Nucleus accumbens (tissue), 56 donors: ENCODE measurements at regions not wholly inside any gene's neighbourhood (a gene's known extent, or its start where the extent isn't known, plus 50 kb on each side); places are given as distances from the start of the nearest gene placed in this dataset.

ENCODE experiments used
- DNase-seq, 56 donors: peaks; one replicate each; lab custom pipeline; 2025; lab: John Stamatoyannopoulos, UW

- no peak for DNase-seq
Measured at GRCh38 chr4:35644591-35644990, 599.7 kb downstream of the ARAP2 start.

GRCh38 chr4:35649011-35649410 is 595.3 kb downstream of the ARAP2 start:
- no peak for DNase-seq

DNA sequence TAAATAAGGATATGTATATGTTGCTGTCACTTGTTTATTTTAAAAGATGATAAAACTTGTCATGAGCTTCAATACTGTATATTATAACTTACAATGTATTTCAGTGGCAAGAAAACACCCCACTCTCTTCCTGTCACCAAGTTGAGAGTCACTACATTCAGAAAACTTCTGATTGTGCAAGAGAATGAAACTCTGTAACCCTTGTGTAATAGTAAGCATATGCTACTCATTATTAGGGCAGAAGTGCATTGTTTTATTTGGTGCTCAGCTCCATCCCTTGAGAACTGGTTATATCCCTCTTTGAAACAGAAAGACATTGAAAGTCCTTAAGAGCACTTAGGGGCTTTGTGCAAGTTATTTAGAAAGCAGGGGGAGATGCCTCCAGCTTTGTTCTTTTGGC is 594.5 kb downstream of the ARAP2 start:
- DNase-seq, result no peak

DNA sequence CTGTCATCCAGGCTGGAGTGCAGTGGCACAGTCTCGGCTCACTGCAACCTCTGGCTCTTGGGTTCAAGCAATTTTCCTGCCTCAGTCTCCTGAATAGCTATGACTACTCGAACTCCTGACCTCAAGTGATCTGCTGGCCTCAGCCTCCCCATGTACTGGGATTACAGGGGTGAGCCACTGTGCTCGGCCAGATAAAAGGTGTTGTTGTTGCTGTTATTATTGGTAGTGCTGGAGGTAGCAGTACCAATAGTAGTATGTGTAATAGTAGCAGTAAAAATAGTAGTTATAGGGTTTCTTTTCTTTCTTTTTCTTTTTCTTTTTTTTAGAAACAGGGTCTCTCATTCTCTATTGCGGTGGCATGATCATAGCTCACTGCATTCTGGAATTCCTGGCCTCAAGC is 592.1 kb downstream of the ARAP2 start:
- DNase-seq, result no peak

GRCh38 chr4:35653451-35653850 is 590.9 kb downstream of the ARAP2 start:
- no peak for DNase-seq

- no peak for DNase-seq
Measured at GRCh38 chr4:35673137-35673536, 571.2 kb downstream of the ARAP2 start.

DNA sequence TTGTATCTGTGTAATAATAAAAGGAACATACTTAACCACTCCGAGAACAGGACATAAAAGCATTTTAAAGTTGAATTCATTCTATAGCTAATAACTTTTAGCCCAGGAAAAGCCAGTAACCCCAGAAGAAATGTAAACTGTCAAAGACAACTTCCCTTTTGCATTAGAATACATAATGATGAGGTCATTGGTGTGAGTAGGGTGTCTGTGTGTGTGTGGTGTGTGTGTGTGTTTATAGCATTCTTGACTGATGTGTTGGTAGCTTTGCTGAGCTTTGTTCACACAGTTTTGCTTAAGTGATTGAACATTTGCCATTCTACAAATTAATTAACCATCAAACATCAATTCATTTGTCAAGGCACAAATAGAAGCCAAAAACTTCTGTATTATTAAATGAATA is 559.6 kb downstream of the ARAP2 start:
- DNase-seq, result no peak

DNA sequence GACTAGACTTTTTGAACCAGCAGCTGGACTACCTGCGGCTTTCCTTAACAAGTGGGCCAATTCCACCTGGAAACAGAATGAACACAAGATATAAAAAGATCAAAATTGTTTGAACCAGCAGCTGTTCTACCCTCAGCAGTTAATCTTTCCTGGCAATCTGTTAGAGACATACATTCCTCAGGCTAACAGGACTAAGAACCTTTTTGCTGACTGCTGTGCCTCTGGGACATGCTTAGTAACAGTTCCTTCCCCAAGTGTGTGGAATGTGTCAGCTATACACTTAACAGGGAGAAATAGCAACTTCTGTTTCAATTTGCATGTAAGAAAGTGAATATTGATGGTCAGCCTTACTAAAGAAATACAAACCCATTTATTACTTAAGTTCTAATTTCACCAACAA is 554.4 kb downstream of the ARAP2 start:
- DNase-seq, result no peak

- DNase-seq, result no peak
Measured at GRCh38 chr4:35690271-35690670, 554.0 kb downstream of the ARAP2 start.

- DNase-seq, result no peak
Measured at GRCh38 chr4:35695003-35695402, 549.3 kb downstream of the ARAP2 start.

- DNase-seq, result no peak
Measured at GRCh38 chr4:35695421-35695820, 548.9 kb downstream of the ARAP2 start.

- no peak for DNase-seq
Measured at GRCh38 chr4:35697210-35697736, 547.0 kb downstream of the ARAP2 start.

DNA sequence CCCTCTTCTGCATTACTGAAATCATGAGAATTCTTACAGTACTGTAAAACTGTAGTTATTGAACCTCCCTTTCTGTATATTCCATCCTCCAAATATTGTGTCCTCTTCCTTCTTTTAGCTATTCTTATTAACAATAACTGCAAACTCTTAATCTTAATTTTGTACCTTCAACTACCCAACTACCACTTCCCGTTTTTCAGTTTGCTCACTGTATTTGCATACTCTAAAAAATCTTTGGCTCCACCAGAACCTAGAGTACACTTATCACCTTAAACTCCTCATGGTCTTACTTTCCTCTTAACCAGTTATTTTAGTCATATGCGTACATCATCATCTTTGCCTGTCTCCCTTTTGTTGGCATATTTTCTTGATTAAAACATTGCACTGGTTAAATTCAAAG is 543.7 kb downstream of the ARAP2 start:
- no peak for DNase-seq

DNA sequence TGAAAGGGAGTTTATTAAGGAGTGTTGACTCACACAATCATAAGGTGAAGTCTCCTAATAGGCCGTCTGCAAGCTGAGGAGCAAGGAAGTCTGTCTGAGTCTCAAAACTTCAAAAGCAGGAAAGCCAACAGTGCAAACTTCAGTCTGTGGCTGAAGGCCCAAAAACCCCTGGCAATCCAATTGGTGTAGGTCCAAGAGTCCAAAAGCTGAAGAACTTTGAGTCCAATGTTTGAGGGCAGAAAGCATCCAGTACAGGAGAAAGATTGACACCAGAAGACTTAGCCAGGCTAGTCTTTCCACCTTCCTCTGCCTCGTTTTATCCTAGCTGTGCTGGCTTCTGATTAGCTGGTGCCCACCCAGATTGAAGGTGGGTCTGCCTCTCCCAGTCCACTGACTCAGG is 535.2 kb downstream of the ARAP2 start:
- no peak for DNase-seq

- no peak for DNase-seq
Measured at GRCh38 chr4:35710343-35710742, 534.0 kb downstream of the ARAP2 start.

DNA sequence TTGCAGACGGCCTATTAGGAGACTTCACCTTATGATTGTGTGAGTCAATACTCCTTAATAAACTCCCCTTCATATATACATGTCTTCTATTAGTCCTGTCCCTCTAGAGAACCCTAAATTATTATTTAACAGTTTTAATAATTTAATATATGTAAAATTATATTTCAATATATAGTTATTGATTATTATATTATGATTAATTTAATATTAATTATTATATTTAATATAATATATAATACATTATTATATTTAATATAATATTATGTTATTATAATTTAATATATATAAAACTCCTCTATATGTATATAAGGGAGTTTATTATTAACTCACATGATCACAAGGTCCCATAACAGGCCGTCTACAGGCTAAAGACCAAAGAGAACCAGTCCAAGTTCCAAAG is 533.2 kb downstream of the ARAP2 start:
- DNase-seq, result no peak

- DNase-seq, result no peak
Measured at GRCh38 chr4:35723973-35724372, 520.3 kb downstream of the ARAP2 start.

DNA sequence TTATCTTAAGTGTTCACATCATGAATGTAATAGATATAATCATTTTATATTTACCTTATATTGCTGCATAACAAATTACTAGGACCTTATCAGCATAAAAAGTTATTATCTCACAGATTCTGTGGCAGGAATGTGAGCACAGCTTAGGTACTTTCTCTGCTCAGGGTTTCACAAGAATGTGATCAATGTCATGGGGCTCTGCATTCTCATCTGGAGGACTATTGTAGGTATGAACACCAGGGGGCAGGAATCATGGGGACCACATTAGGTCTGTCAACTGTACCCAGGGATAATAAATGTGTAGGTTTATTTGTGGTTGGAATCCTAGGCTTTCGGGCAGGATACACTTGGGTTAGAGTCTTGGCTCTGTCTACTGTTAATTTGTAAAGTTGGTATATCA is 519.2 kb downstream of the ARAP2 start:
- DNase-seq, result no peak

GRCh38 chr4:35730414-35730813 is 513.9 kb downstream of the ARAP2 start:
- no peak for DNase-seq

DNA sequence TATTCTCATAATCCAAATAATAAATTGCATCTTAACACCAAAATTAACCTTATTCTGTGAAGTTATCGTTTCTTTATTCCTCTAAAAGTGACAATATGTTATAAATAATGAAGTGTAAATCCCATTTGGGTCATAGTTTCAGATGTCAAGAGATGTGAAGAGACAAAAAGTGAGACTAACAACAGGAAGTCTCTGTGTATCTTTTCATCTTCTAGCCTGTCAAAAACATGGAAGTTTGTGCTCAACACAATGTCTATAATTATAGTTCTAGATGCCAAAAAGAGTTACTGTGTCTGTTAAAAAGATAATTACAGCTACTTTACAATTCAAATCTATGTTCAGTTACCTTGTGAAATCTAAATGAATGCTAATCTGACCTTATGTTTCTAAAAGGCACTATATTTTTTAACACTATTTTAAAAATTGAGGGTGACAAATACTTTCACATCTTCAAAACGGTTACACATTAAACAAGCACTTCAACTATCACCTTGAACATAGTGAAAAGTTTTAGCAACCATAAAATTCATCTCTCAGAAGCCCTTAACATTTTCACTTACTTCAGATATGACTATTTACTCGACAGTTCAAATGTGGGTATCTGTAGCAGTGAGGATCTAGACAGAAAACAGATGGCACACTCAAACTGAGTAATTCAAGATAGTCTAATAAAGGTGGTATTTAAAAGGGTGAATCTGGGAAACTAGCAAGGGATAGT is 509.8 kb downstream of the ARAP2 start:
- DNase-seq, result no peak

GRCh38 chr4:35739308-35739707 is 505.0 kb downstream of the ARAP2 start:
- DNase-seq, result no peak

- DNase-seq, result no peak
Measured at GRCh38 chr4:35754047-35754446, 490.3 kb downstream of the ARAP2 start.

DNA sequence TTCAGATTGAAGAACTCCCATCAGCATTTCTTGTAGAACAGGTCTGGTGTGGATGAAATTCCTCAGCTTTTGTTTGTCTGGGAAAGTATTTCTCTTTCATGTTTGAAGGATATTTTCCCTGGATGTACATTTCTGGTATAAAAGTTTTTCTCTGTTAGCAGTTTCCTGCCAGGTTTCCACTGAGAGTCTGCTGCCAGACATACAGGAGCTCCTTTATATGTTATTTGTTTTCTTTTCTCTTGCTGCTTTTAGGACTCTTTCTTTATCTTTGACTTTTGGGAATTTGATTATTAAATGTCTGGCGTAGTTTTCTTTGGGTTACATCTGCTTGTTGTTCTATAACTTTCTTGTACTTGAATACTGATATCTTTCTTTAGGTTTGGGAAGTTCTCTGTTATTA is 486.5 kb downstream of the ARAP2 start:
- no peak for DNase-seq
